ENCODE measurements at regions not wholly inside any gene's neighbourhood (a gene's known extent, or its start where the extent isn't known, plus 50 kb on each side); places are given as distances from the start of the nearest gene placed in this dataset.
A peak's percentile ranks its signal among the peaks of the same experiment; 100 is the strongest.

DNA sequence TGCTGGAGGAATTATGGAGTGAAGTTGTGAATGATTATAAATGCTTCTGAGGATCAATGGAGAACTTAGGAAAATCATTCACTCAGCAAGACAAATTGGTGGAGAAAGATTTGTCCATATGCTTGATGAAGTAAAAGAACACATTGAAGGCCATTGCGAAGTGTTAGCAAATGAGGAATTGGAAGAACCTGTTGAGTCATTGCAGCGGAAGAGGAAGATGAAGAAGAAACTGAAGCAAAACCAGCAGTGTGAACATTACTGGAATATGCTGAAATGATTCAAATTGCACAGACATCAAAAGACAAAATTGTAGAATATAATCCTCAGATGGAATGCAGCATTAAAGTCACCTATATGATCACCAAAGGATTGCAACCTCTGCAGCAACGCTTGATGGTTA is 168.1 kb downstream of the ADAMTS15 start:
- DNase-seq = no peak

DNA sequence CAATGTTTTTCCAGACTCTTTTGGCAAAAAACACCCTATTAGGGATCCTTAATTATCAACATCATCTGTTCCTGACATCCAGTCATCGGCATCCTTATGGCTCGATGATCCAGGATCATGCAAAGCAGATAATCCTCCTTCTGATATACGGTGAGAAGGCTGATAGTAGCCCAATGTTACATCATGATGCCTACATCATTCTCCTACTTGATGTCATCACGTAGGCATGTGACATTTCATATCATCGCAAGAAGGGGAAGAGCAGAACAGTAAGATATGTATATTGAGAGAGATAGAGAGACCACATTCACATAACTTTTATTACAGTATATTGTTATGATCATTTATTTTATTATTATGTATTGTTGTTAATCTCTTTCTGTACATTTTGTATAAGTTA is 168.6 kb downstream of the ADAMTS15 start:
- DNase-seq = no peak

DNA sequence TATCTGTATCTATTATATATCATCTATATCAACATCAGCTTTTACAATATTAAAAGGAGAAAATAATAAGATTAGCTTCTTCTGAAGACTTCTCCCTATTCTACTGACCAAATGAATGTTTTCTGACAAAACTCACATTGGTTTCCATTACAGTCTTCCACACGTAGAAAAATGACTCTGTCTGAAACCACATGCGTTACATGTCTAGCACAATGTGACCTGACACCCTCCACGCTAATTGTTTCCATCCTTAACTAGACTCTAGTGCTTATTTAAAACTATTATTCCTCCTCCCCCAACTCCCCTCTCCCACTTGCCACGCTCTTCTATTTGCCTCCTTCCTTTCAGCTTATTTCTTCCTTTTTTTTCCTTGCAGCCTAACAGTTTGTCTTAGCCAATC is 172.1 kb downstream of the ADAMTS15 start:
- no peak for DNase-seq

- no peak for DNase-seq
Measured at GRCh38 chr11:130622141-130622542, 173.7 kb downstream of the ADAMTS15 start.

DNA sequence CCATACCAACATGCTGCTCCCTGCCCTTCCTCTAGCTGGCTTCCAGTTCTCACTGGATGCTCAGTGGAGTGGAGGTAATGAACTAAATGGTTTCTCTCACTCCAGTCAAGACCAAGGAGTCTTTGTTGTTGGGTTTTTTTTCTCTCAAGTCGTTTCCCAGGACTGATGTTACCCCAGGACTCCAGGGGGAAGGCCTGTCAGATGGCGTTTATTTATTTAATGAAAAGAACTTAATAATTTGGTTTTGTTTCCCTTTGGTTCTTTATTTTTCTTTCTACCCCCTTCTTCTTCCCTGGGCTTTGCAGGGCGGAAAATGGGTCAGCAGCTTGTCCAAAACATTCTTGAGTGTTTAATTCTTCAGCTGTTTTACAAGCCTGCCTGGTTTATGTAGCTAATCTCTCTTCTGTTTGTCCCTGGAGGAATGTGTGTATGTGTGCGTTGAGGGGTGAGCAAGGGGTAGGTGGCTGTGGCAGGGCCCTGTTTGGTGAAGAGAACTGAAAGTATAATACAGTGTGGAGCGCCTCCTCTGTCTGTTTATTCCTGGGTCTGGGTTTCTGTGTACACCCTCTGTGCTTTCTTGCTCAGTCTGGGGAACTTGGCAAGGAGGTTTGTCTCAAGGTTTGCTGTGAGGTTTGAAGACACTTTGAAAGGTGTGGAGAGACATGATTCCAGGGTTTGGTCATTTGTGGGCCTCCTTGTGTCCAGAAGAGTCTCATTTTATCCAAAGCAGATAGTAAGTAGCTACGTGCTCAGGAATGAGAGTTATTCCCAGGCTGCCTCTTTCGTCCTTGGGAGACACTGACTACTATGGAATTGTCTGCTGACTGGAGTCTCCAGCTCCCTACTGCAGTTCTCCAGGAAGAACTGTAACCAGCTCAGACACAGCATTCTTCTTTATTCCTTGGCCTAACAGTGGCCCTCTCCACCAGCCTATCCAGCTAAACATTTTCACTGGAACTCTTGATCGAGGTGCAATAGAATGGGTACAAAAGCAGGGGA is 175.5 kb downstream of the ADAMTS15 start:
- DNase-seq = no peak

DNA sequence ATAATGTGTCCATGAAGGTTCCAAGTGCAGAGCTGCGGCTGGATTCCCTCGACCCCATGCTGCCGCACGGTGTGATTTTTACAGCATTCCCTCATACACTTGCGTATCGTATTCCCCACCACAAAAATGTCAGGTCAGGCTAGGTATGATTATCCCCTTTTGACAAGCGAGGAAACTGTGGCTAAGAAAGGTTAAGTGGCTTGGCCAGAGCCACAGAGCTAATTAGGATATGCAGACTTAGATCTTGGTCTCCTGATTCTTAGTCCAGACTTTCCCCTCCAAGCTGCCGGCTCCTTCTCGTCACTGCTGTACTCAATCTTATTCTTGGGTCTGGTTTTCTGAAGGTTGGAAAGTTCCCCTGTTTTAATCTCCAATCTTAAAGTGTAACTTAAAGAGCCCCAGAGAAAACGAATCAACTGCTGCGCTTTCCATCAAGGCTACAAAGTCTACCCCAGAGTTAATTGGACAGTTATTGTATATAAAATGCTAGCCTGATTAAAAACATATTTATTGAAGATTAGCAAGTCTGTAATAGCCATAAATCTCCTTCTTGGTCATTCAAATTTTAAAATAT is 176.6 kb downstream of the ADAMTS15 start:
- DNase-seq = no peak

DNA sequence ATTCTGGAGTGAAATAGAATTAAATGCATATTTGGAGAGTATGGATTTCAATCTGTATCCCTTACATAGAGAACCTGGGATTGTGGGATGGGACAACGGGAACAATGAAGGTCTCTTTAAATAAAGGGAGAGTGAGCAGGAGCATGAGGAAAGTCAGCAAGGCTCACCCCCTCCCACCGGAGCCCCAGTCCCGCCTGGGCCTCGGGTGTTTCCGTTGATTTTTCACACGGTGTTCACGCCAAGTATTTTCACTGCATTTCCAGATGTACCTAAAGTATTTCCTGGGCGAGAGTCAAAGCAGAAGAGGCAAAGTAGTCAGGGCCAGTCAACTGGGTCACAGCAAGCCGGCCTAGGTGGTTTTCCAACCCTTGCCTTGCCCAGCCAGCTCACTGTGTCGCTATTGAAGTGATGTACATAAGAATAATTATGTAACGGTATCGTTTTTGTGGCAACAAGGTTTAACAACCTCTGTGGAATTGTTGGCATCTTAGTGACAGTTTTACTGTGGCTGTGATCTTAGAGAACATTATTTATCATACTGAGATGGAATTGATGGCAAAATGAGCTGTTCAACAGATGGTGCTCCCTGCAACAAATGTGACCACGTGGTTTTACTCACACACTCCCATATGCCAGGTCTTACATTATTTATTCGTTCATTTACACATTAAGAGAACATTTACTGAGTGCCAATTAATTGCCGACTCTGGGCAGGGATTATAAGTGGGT is 177.3 kb downstream of the ADAMTS15 start:
- DNase-seq = peak; percentile 44

GRCh38 chr11:130629039-130629438 is 180.6 kb downstream of the ADAMTS15 start:
- DNase-seq = peak; percentile 49

DNA sequence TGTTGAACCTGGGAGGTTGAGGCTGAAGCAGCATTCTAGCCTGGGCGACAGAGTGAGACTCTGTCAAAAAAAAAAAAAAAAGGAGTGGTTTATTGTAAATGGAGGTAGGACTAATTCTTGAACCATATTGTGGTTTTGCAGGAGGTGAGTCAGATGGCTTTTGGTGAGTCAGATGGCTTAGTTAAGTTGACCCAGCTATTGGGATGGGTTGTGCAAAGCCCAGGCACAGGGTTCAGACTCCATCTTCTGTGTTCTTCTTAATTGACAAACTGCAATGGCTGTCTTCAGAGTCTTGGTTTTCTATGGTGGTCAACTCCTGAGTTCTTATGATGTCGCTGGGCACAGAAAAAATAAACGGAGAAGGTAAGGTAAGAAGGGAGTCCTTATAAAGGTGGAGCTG is 182.7 kb downstream of the ADAMTS15 start:
- peak; percentile 96 for DNase-seq

DNA sequence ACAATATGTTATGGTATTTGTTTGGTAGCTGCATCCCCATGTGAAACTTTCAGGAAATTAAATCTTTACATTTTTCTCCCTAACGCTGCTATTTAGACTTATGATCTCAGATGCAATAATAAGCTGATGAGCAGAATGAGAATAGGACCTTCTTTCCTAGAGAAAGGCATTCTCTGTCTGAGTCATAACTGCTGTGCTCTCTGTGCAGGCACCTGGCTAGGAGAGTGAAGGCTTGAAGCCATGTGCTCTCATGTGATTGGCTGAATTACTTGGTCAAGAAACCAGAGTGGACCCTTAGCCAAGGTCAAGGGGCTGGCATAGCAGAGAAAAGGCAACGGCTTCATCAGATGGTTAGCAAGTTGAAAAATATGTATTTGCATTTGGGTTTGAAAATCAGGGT is 185.0 kb downstream of the ADAMTS15 start:
- peak; percentile 52 for DNase-seq

DNA sequence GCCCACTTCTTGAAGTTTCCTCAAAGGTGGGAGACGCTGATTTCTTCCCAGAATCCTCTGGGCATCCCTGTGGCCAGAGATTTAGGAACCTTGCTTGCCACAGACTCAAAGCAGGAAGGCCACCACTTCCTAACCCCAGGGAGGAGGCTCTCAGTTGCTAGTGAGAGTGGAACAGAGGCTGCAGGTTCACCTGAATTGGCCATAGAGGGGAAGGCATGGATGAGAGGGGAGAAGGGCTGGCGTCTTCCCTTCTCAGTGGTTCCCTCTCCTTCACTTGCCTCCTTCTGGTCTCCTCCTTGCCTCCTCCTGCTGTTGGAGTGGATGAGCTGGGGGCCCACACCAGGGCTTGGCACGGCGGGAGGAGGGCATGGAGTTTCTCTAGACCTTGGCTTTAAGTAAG is 185.7 kb downstream of the ADAMTS15 start:
- no peak for DNase-seq

GRCh38 chr11:130634961-130635473 is 186.6 kb downstream of the ADAMTS15 start:
- DNase-seq = peak; percentile 75

GRCh38 chr11:130635937-130636630 is 187.6 kb downstream of the ADAMTS15 start:
- no peak for DNase-seq

DNA sequence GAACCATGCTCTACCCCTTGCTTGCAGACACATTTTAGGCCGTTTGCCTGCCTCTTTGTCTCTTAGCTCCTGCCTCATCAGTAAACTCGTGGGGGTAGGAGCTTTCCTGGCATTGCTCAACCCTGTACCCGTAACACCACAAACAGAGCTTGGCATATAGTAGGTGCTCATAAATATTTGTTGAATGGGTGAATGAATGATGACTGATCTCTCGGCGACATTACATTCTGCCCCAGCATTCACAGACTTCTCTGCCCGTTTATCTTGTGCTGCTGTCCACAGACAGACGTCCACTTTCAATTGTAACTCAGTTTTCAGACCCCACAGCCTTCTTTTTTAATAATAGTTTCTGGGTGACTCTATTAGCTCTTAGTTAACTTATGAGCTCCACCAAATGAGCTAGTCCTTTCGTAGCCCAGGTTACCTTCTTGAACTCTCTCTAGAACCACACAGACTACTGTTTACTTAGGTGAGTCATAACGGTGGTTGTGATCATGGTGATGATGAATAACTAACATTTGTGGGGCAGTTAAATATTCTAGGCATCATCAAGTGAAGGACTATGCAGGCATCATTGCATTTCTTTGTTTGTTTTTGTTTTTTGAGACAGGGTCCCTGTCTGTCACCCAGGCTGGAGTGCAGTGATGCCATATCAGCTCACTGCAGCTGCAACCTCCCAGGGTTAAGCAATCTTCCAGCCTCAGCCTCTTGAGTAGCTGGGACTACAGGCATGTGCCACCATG is 188.4 kb downstream of the ADAMTS15 start:
- peak; percentile 89 for DNase-seq

GRCh38 chr11:130637566-130637965 is 189.1 kb downstream of the ADAMTS15 start:
- no peak for DNase-seq

- DNase-seq = peak; percentile 40
Measured at GRCh38 chr11:130638033-130638432, 189.6 kb downstream of the ADAMTS15 start.

DNA sequence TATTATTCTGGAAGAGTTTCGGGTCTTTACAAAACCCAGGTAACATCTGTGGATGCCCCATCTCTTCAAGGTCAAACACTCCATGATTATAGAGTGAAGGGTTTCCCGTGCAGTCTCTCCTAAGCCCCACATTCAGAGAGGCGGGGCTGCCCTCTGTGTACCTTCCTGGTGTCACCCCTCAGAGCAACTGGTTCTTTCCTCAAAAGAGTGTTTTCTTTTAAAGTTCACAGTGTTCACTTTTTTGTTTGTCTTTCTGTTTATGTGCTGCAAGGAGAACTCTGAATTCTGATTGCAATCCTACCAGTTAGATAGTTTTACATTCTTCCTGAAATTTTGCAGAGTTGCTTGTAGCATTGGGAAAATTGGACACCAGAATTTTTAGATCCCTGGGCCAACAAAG is 190.2 kb downstream of the ADAMTS15 start:
- DNase-seq = no peak

DNA sequence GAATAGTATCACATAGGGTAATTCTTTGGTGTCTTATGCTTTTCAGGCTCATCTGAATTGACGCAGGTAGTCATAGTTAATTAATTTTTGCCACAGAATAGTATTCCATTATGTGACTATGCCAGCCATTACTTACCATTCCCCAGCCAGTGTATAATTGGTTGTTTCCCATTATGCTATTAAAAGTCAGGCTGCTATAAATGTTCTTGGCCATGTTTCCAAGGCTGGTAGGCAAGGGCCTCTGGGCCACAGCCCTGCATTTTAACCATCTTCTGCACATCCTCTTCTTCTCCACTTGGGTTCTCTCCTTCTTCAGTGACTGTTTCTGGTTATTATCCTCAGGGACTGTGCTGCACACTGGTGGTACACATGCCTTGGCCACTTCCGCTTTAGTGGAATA is 190.9 kb downstream of the ADAMTS15 start:
- no peak for DNase-seq

GRCh38 chr11:130640526-130640925 is 192.1 kb downstream of the ADAMTS15 start:
- DNase-seq = no peak

- DNase-seq = no peak
Measured at GRCh38 chr11:130641876-130642275, 193.4 kb downstream of the ADAMTS15 start.

DNA sequence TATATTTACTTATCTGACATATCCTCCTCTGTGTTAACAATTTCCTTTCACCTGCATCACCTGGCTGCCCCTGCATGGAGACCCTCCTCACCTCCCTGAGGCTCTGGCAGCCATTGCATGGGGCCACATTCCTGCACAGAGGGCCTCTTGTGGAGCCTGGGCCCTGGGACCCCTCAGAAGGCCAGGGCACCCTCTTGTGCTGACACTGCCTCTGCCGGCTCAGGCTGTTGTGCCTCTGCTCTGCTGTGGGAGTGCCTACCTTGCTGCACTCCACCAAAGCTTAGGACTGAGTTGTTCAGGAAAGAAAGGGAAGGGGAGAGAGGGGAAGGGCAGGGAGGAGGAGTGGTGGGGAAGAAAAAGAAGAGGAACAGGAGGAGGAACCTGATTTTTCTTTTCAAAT is 194.5 kb downstream of the ADAMTS15 start:
- no peak for DNase-seq

- no peak for DNase-seq
Measured at GRCh38 chr11:130644187-130644586, 195.7 kb downstream of the ADAMTS15 start.

Data from fibroblast of skin of right biceps (primary cell).